IMR-90 (cell line): ENCODE measurements at regions not wholly inside any gene's neighbourhood (a gene's known extent, or its start where the extent isn't known, plus 50 kb on each side); places are given as distances from the start of the nearest gene placed in this dataset.

Experiments used
- ATAC-seq: fragments of 200-7000 bp; cut with Tn5 transposase; 2 replicates; pipeline ENCODE4 v1.9.1; 2020; ENCODE audit warnings: low read depth, mild to moderate bottlenecking, moderate library complexity
- BruUV-seq: library from RNA; stranded (reverse); fragments of 400-500 nt; replicated peaks from 2 replicates; lab custom pipeline; 2021; lab: Mats Ljungman, UMichigan
- CTCF ChIA-PET: fragments of 300-600 bp; formaldehyde crosslinking; extraction: SDS; loops from one replicate; lab custom pipeline; 2021; ENCODE audit warnings: antibody characterized with exemption; lab: Yijun Ruan, JAX
- POLR2A ChIA-PET: fragments of 300-600 bp; sonication (Branson Sonifier 250); formaldehyde crosslinking; loops from one replicate; lab custom pipeline; 2022; ENCODE audit warnings: antibody characterized with exemption; ENCODE audit not compliant: unreplicated experiment; lab: Charles Lee
- DNase-seq: peaks from one replicate; pipeline ENCODE4 v3.0.0; 2013
- H2AFZ ChIP-seq: replicated peaks from 2 replicates; pipeline ENCODE3; 2013; ENCODE audit warnings: low read length, mild to moderate bottlenecking; ENCODE audit not compliant: poor library complexity
- H2AK5ac ChIP-seq: 2 replicates; pipeline ENCODE4 v1.6.1; 2013; ENCODE audit warnings: low read depth, low read length, inconsistent platforms
- H2AK9ac ChIP-seq: replicated peaks from 2 replicates; pipeline ENCODE3; 2013; ENCODE audit warnings: mild to moderate bottlenecking, low read depth, low read length, moderate library complexity; ENCODE audit not compliant: poor library complexity
- H2BK120ac ChIP-seq: 2 replicates; pipeline ENCODE4 v1.6.1; 2013; ENCODE audit warnings: low read depth, low read length, inconsistent platforms
- H2BK15ac ChIP-seq: 3 replicates; pipeline ENCODE4 v1.6.1; 2013; ENCODE audit warnings: low read depth, low read length, inconsistent platforms
- H2BK20ac ChIP-seq: 2 replicates; pipeline ENCODE4 v1.6.1; 2013; ENCODE audit warnings: low read depth, mild to moderate bottlenecking, inconsistent platforms, low read length, moderate library complexity
- H2BK5ac ChIP-seq: 2 replicates; pipeline ENCODE4 v1.6.1; 2013; ENCODE audit warnings: mild to moderate bottlenecking, low read depth, low read length, inconsistent platforms; ENCODE audit not compliant: poor library complexity, severe bottlenecking
- H3K14ac ChIP-seq: replicated peaks from 2 replicates; pipeline ENCODE4 v1.6.1; 2013; ENCODE audit warnings: low read depth, low read length, inconsistent platforms
- H3K18ac ChIP-seq: 2 replicates; pipeline ENCODE4 v1.6.1; 2013; ENCODE audit warnings: low read depth, low read length, control low read depth
- H3K23ac ChIP-seq: 2 replicates; pipeline ENCODE4 v1.6.1; 2013; ENCODE audit warnings: low read depth, low read length, inconsistent platforms
- H3K27ac ChIP-seq: 2 replicates; pipeline ENCODE4 v1.5.1; 2013; ENCODE audit warnings: mild to moderate bottlenecking, control low read depth, low read length; ENCODE audit not compliant: insufficient read depth
- H3K27me3 ChIP-seq: 2 replicates; pipeline ENCODE4 v1.6.1; 2013; ENCODE audit warnings: low read length; ENCODE audit not compliant: control insufficient read depth, insufficient read depth
- H3K36me3 ChIP-seq: 2 replicates; pipeline ENCODE4 v1.6.1; 2013; ENCODE audit warnings: low read length, mixed read lengths; ENCODE audit not compliant: control insufficient read depth, insufficient read depth
- H3K4ac ChIP-seq: 2 replicates; pipeline ENCODE4 v1.6.1; 2013; ENCODE audit warnings: low read depth, low read length, inconsistent platforms
- H3K4me1 ChIP-seq: 2 replicates; pipeline ENCODE4 v1.6.1; 2013; ENCODE audit warnings: low read length, mixed read lengths; ENCODE audit not compliant: control insufficient read depth, insufficient read depth
- H3K4me2 ChIP-seq: 2 replicates; pipeline ENCODE4 v1.6.1; 2013; ENCODE audit warnings: low read depth, mild to moderate bottlenecking, control low read depth, low read length, moderate library complexity
- H3K4me3 ChIP-seq: 2 replicates; pipeline ENCODE4 v1.5.1; 2013; ENCODE audit warnings: low read depth, mild to moderate bottlenecking, control low read depth, low read length, moderate library complexity; ENCODE audit not compliant: insufficient read depth
- H3K56ac ChIP-seq: 2 replicates; pipeline ENCODE4 v1.6.1; 2013; ENCODE audit warnings: low read length, inconsistent platforms; ENCODE audit not compliant: insufficient read depth; ENCODE audit errors: extremely low read depth
- H3K79me1 ChIP-seq, 2 experiments: 2 replicates each; pipeline ENCODE4 v1.6.1; 2013; ENCODE audit warnings: low read length in 2 of 2, inconsistent platforms in 1 of 2, low read depth in 1 of 2
- H3K9ac ChIP-seq: 2 replicates; pipeline ENCODE4 v1.6.1; 2013; ENCODE audit warnings: low read depth, low read length, control low read depth
- H3K9me1 ChIP-seq: 2 replicates; pipeline ENCODE4 v1.6.1; 2013; ENCODE audit warnings: low read length, inconsistent platforms; ENCODE audit not compliant: insufficient read depth
- H3K9me3 ChIP-seq: 2 replicates; pipeline ENCODE4 v1.6.1; 2013; ENCODE audit warnings: low read length; ENCODE audit not compliant: control insufficient read depth, insufficient read depth
- H4K20me1 ChIP-seq: 2 replicates; pipeline ENCODE4 v1.6.1; 2013; ENCODE audit warnings: low read length, inconsistent platforms; ENCODE audit not compliant: insufficient read depth
- H4K5ac ChIP-seq: 2 replicates; pipeline ENCODE4 v1.6.1; 2013; ENCODE audit warnings: mild to moderate bottlenecking, low read depth, low read length, control low read depth
- H4K8ac ChIP-seq, 2 experiments: 2 replicates each; pipeline ENCODE4 v1.6.1; 2013; ENCODE audit warnings: low read depth in 2 of 2, low read length in 2 of 2, control low read depth in 1 of 2, inconsistent platforms in 1 of 2
- H4K91ac ChIP-seq: 2 replicates; pipeline ENCODE4 v1.6.1; 2013; ENCODE audit warnings: low read depth, low read length, inconsistent platforms; ENCODE audit not compliant: insufficient read depth
- BHLHE40 ChIP-seq: fragments of 150-350 bp; IDR thresholded peaks from 2 replicates; pipeline ENCODE4 v1.6.1; 2016; ENCODE audit warnings: mild to moderate bottlenecking, low read depth, low read length
- CEBPB ChIP-seq: IDR thresholded peaks from 2 replicates; pipeline ENCODE4 v1.6.1; 2012; ENCODE audit warnings: low read depth, low read length, improper control_type of control experiment
- ELK1 ChIP-seq: fragments of 150-350 bp; IDR thresholded peaks from 2 replicates; pipeline ENCODE4 v1.6.1; 2016; ENCODE audit warnings: low read depth, mild to moderate bottlenecking, low read length, moderate library complexity, borderline replicate concordance
- MAZ ChIP-seq: IDR thresholded peaks from 2 replicates; pipeline ENCODE4 v1.6.1; 2012; ENCODE audit warnings: low read depth, mild to moderate bottlenecking, low read length, improper control_type of control experiment, moderate library complexity, borderline replicate concordance
- NFE2L2 ChIP-seq: fragments of 150-350 bp; IDR thresholded peaks from 2 replicates; pipeline ENCODE4 v1.6.1; 2016; ENCODE audit warnings: low read depth, mild to moderate bottlenecking, low read length
- RAD21 ChIP-seq: IDR thresholded peaks from 2 replicates; pipeline ENCODE4 v1.6.1; 2012; ENCODE audit warnings: low read length, improper control_type of control experiment
- SMC3 ChIP-seq: fragments of 150-350 bp; IDR thresholded peaks from 2 replicates; pipeline ENCODE4 v1.6.1; 2016; ENCODE audit warnings: low read depth, mild to moderate bottlenecking, antibody characterized with exemption, low read length, moderate library complexity
- WGBS, 2 experiments: methylation state at CpG; one replicate each; pipeline versions ENCODE4 v1.1.5 to v1.1.7; 2013; ENCODE audit warnings: missing lambda C conversion rate in 2 of 2; ENCODE audit not compliant: insufficient read length in 1 of 2; ENCODE audit errors: extremely low coverage in 2 of 2; 5-methylcytosine and 5-hydroxymethylcytosine counted together
- dilution Hi-C: fragments of 300-500 bp; cut with HindIII; formaldehyde crosslinking; loops from one replicate; pipeline ENCODE4 v1.14.3; 2018; ENCODE audit warnings: low sequenced_read_pairs; ENCODE audit not compliant: unreplicated experiment
- in situ Hi-C: fragments of 300-500 bp; cut with MboI; formaldehyde crosslinking; loops from 3 replicates; pipeline ENCODE4 v1.14.3; 2019; ENCODE audit warnings: low sequenced_read_pairs, inconsistent platforms, mixed read lengths
- intact Hi-C: fragments of 100-400 bp; cut with micrococcal nuclease; formaldehyde crosslinking; loops from 2 replicates; pipeline ENCODE4 v1.10.0; 2022

DNA sequence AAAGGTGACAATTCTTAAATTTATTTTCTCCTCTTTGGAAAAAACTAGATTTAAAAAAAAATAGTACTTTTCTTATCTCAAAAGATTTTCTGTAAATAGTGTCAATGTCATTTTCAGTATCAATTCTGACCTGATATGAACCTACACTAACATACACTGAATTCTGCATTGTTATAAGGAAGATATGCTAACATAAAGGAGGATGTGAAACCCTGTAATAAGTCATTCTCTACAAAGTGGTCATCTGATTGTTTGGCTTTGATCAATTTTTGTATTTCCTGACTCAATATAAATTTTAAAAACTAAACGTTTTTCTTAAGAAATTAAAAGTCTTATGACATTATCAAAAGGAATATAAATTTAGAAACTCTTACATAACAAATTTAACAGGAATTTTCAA, 233.6 kb upstream of the EDIL3 start:
- Histone ChIP-seq H2BK15ac (no peak overlapping the region), H3K4me3 (no peak overlapping the region), H3K9ac (no peak overlapping the region), H3K36me3 (no peaks in the 10 kb centered on the region), H3K9me3 (no peaks in the 10 kb centered on the region), H3K4me1 (no peaks in the 10 kb centered on the region), H3K27ac (no peak overlapping the region), H3K9me1 (no peaks in the 10 kb centered on the region), H3K27me3 (no peaks in the 10 kb centered on the region), H2BK20ac (no peak overlapping the region), H3K4ac (no peak overlapping the region), H4K8ac (no peak overlapping the region), H2AK5ac (no peak overlapping the region), H2BK5ac (no peak overlapping the region), H3K56ac (no peak overlapping the region), H2BK120ac (no peak overlapping the region), H4K91ac (no peak overlapping the region), H3K18ac (no peak overlapping the region), H2AFZ (no peak overlapping the region), H3K14ac (no peak overlapping the region), H3K4me2 (no peak overlapping the region), H4K5ac (no peak overlapping the region), H3K79me1 (no peaks in the 10 kb centered on the region), H2AK9ac (no peak overlapping the region), H3K23ac (no peak overlapping the region), H4K20me1 (no peaks in the 10 kb centered on the region)
- in situ Hi-C loops (no loop called here), intact Hi-C loops (no loop called here), dilution Hi-C loops (no loop called here)
- TF ChIP-seq MAZ: no peak
- TF ChIP-seq NFE2L2: no peak
- no peak for TF ChIP-seq RAD21
- no peak for TF ChIP-seq ELK1
- TF ChIP-seq SMC3: no peak
- no peak for TF ChIP-seq CEBPB
- TF ChIP-seq BHLHE40: no peak
- WGBS, 2 experiments: no CpG with 5 or more reads among the region's 1 CpG
- DNase-seq (no peak), ATAC-seq (no peak)
- no TSS peak for BruUV-seq
- ChIA-PET CTCF (no interaction called here), POLR2A (no interaction called here)
